GM10266 (cell line): ENCODE measurements at regions not wholly inside any gene's neighbourhood (a gene's known extent, or its start where the extent isn't known, plus 50 kb on each side); places are given as distances from the start of the nearest gene placed in this dataset.
"Not testable (repeated sequence)": the region's sequence is repeated elsewhere in the genome, so short reads cannot be mapped to it uniquely, and the experiment has no call there.

Experiments
- DNase-seq: peaks from one replicate; pipeline ENCODE4 v3.0.0; 2012; ENCODE audit errors: extremely low spot score
- TF ChIP-seq, protein P1 (sequence below): IDR thresholded peaks from 2 replicates; pipeline ENCODE4 v1.5.1; 2012; ENCODE audit warnings: mild to moderate bottlenecking, low read depth; ENCODE audit not compliant: control insufficient read depth, insufficient read depth; ENCODE audit errors: missing control alignments

DNA sequence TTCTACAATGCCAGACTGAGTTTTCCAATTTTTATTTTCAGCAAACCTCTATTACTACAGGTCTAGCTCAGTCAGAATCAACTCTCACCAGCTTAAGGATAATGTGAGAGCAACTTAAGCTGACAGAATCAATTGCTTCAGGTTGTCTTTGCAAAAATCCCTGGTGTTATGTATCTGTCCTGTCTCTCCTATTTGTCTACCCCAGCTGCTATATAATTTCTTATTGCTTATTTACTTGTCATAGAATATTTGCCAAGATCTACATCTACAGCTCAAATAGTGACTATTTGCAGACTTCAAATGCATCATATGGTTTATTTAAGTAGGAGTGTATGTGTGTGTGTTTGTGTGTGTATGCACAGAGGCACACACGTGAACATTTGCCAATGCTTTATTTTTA is 54.1 kb downstream of the FOXG1 start:
- TF ChIP-seq, protein P1, sequence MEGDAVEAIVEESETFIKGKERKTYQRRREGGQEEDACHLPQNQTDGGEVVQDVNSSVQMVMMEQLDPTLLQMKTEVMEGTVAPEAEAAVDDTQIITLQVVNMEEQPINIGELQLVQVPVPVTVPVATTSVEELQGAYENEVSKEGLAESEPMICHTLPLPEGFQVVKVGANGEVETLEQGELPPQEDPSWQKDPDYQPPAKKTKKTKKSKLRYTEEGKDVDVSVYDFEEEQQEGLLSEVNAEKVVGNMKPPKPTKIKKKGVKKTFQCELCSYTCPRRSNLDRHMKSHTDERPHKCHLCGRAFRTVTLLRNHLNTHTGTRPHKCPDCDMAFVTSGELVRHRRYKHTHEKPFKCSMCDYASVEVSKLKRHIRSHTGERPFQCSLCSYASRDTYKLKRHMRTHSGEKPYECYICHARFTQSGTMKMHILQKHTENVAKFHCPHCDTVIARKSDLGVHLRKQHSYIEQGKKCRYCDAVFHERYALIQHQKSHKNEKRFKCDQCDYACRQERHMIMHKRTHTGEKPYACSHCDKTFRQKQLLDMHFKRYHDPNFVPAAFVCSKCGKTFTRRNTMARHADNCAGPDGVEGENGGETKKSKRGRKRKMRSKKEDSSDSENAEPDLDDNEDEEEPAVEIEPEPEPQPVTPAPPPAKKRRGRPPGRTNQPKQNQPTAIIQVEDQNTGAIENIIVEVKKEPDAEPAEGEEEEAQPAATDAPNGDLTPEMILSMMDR = no peak
- no peak for DNase-seq

DNA sequence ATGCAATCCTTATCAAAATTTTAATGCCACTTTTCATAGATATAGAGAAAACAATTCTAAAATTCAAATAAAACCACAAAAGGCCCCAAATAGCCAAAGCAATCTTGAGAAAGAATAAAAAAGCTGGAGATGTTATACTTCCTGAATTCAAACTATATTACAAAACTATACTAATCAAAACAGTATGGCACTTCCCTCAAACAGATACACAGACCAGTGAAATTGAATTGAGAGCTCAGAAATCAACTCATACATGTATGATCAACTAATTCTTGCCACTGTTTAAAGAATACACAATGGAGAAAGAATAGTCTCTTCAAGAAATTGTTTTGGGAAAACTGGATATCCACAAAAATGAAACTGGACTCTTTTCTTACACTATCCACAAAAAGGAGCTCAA is 55.4 kb downstream of the FOXG1 start:
- TF ChIP-seq, protein P1 = no peak
- no peak for DNase-seq

DNA sequence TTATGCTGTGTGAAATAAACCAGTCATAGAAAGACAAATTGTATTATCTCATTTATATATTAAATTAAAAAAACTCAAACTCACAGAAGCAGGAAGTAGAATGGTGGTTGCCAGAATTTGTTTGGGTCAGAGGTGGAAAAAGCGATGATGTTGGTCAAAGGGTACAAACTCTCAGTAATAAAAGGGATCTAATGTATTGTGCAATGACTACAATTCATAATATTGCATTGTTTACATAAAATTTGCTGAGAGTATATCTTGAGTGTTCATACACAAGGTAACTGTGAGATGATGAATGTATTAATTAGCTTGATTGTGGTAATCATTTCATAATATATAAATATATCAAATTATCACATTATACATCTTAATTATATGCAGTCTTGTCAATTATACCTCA is 56.7 kb downstream of the FOXG1 start:
- TF ChIP-seq, protein P1 = no peak
- no peak for DNase-seq

DNA sequence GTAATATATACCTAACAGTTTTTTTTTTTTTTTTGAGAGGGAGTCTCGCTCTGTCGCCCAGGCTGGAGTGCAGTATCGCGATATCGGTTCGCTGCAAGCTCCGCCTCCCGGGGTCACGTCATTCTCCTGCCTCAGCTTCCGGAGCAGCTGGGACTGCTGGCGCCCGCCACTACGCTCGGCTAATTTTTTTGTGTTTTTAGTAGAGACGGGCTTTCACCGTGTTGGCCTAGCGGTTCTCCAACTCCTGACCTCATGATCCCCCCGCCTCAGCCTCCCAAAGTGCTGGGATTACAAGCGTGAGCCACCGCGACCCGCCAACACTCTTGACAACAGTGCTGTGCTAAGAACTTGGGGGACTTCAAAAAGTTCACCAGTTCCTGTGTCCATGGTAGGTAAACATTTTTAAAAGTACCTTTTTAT is 63.5 kb downstream of the FOXG1 start:
- TF ChIP-seq, protein P1 = no peak
- no peak for DNase-seq

DNA sequence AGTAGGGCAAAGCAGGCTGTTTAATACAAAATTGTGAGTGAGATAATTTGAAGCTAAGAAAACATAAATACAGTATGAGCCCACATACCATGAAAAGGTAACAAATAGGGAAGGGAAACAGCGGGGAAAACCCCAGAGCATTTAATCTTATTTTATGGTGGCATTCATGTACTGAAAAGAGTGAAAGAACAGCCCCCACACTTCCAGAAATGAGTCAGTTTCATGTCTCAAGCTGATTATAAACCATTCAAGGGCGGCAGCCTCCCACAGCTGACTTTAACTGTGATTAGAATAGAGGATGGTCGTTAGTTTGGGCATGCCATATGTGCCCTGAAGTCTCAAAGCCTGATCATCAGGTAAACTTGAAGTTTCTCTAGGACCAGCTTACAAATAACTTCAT is 64.5 kb downstream of the FOXG1 start:
- TF ChIP-seq, protein P1 = no peak
- peak; percentile 40 for DNase-seq

DNA sequence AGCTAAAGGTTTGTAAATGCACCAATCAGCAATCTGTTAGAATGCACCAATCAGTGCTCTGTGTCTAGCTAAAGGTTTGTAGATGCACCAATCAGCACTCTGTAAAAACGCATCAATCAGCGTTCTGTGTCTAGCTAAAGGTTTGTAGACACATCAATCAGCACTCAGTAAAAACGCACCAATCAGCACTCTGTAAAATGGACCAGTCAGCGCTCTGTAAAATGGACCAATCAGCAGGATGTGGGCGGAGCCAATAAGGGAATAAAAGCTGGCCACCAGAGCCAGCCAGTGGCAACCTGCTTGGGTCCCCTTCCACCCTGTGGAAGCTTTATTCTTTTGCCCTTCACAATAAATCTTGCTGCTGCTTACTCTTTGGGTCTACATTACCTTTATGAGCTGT is 76.0 kb downstream of the FOXG1 start:
- not testable (repeated sequence) for DNase-seq

DNA sequence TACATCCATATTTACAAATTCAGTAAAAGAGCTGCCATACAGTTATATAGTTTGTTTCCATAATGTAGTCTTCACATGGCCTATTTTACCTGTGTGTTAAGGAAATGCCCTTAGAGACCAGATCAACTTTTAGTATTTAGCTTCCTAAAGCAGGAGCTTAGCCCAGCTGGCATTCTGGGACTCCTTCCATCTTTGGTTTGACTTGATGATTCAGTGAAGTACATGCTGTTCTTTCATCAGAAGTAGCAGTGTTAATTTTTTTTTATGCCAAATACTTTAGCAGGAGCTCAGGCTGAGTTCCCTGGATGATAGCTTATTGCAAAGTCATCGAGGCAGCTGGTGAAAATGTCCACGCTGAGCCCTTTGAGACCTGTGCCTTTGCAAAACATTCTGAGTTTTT is 101.0 kb downstream of the FOXG1 start:
- TF ChIP-seq, protein P1 = no peak
- DNase-seq = no peak

DNA sequence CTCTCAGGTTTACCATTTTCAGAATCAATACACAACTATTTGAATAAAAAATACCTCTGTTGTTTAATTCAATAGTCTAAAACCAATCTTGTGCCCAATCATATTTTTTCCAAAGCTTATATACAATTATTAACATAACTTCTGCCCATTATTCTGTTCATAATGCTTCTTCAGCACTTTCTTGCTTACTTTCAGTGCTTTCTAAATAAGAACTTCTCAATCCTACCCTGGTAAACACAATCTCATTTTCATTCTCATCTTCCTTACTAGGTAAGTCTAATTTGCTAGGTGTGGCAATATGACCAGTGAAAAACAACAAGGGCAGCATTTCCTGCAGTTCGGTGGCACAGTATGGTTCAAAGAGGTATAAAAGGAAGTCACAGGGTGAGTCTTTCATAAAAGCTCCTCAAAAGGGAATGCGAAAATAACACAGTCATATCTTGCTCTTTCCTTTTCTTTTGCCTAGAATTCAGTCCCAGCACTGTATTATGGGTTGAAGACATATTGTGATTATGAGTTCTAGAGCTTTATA is 103.5 kb downstream of the FOXG1 start:
- no peak for DNase-seq
- TF ChIP-seq, protein P1 = no peak
